Keratinocyte (primary cell): ENCODE measurements at regions not wholly inside any gene's neighbourhood (a gene's known extent, or its start where the extent isn't known, plus 50 kb on each side); places are given as distances from the start of the nearest gene placed in this dataset.

ENCODE experiments used
- EZH2 ChIP-seq: IDR thresholded peaks from one replicate; pipeline ENCODE4 v1.6.1; 2012; ENCODE audit warnings: inconsistent platforms, mild to moderate bottlenecking, low read length, moderate library complexity
- TF ChIP-seq, protein P1 (sequence below), 3 experiments: IDR thresholded peaks in 1 of 3; conservative IDR thresholded peaks in 1 of 3; optimal IDR thresholded peaks in 1 of 3; 2 replicates in 2 of 3; 3 replicates in 1 of 3; pipeline versions ENCODE3 to v1.5.1; 2011; ENCODE audit warnings: low read length in 3 of 3, mild to moderate bottlenecking in 3 of 3, moderate library complexity in 2 of 3, control low read depth in 1 of 3, inconsistent platforms in 1 of 3; ENCODE audit not compliant: insufficient read depth in 2 of 3; ENCODE audit errors: extremely low read depth in 1 of 3

- TF ChIP-seq, protein P1, sequence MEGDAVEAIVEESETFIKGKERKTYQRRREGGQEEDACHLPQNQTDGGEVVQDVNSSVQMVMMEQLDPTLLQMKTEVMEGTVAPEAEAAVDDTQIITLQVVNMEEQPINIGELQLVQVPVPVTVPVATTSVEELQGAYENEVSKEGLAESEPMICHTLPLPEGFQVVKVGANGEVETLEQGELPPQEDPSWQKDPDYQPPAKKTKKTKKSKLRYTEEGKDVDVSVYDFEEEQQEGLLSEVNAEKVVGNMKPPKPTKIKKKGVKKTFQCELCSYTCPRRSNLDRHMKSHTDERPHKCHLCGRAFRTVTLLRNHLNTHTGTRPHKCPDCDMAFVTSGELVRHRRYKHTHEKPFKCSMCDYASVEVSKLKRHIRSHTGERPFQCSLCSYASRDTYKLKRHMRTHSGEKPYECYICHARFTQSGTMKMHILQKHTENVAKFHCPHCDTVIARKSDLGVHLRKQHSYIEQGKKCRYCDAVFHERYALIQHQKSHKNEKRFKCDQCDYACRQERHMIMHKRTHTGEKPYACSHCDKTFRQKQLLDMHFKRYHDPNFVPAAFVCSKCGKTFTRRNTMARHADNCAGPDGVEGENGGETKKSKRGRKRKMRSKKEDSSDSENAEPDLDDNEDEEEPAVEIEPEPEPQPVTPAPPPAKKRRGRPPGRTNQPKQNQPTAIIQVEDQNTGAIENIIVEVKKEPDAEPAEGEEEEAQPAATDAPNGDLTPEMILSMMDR (optimal IDR thresholded peaks at IDR 0.05 in 1 of 3, IDR thresholded peaks at IDR 0.05 in 1 of 3, conservative IDR thresholded peaks at IDR 0.05 in 1 of 3; ENCODE audit: extremely low read depth in 1 of 3, insufficient read depth in 2 of 3, low read length in 3 of 3) = no peak
- TF ChIP-seq EZH2 = no peak
Observed at GRCh38 chr2:226256237-226256636, 543.4 kb downstream of the IRS1 start.
